ENCODE measurements at regions not wholly inside any gene's neighbourhood (a gene's known extent, or its start where the extent isn't known, plus 50 kb on each side); places are given as distances from the start of the nearest gene placed in this dataset.

- Histone ChIP-seq H3K4me1 (ENCODE audit: control insufficient read depth, insufficient read depth, low read length) (no peaks in the 10 kb centered on the region), H3K9me3 (ENCODE audit: control insufficient read depth, low read length) (peaks cover 17% of the 10 kb centered on the region)
Observed at GRCh38 chr11:79953629-79954028, 512.8 kb upstream of the TENM4 start.

GRCh38 chr11:79950741-79951140 is 509.9 kb upstream of the TENM4 start:
- DNase-seq (ENCODE audit: low read depth) = no peak
- Histone ChIP-seq H3K36me3 (ENCODE audit: control insufficient read depth, insufficient read depth, low read length, severe bottlenecking) (no peaks in the 10 kb centered on the region), H3K27me3 (replicated peaks; ENCODE audit: control insufficient read depth, insufficient read depth, low read length) (peaks cover 4% of the 10 kb centered on the region), H3K4me1 (ENCODE audit: control insufficient read depth, insufficient read depth, low read length) (no peaks in the 10 kb centered on the region), H3K9ac (ENCODE audit: low read length) (no peak overlapping the region), H3K9me3 (ENCODE audit: control insufficient read depth, low read length) (no peaks in the 10 kb centered on the region), H3K4me3 (ENCODE audit: low read length) (no peak overlapping the region)

More at GRCh38 chr11:79953629-79954028, 512.8 kb upstream of the TENM4 start:
- Histone ChIP-seq H3K36me3 (ENCODE audit: control insufficient read depth, insufficient read depth, low read length, severe bottlenecking) (no peaks in the 10 kb centered on the region), H3K9ac (ENCODE audit: low read length) (no peak overlapping the region), H3K4me3 (ENCODE audit: low read length) (no peak overlapping the region), H3K27me3 (replicated peaks; ENCODE audit: control insufficient read depth, insufficient read depth, low read length) (peaks cover 4% of the 10 kb centered on the region)
- DNase-seq (ENCODE audit: low read depth) = no peak

DNA sequence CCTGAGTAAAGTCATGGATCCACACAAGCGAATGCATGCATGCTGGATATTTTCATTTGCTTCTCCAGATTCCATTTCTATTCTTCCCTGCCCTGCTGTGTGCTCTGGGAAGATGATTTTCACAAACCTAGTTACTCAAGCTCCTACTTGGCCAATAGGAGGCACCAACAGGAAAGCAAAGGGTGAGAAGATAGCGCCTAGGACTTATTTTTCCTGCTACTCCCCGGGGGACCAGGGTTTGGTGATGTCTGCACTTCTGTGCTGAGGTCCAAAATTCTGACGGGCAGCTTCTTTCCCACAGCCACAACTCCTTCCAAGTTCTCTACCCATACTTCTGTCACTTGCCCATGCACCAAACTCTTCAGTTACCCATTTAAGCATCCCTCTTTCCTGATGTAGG is 509.3 kb upstream of the TENM4 start:
- H3K9ac ChIP-seq (ENCODE audit: low read length) = no peak overlapping the region
- no peak for DNase-seq (ENCODE audit: low read depth)
- H3K4me1 ChIP-seq (ENCODE audit: control insufficient read depth, insufficient read depth, low read length) = no peaks in the 10 kb centered on the region
- H3K27me3 ChIP-seq (replicated peaks; ENCODE audit: control insufficient read depth, insufficient read depth, low read length) = peaks cover 4% of the 10 kb centered on the region
- no peak overlapping the region for H3K4me3 ChIP-seq (ENCODE audit: low read length)
- H3K9me3 ChIP-seq (ENCODE audit: control insufficient read depth, low read length) = no peaks in the 10 kb centered on the region
- no peaks in the 10 kb centered on the region for H3K36me3 ChIP-seq (ENCODE audit: control insufficient read depth, insufficient read depth, low read length, severe bottlenecking)

- Histone ChIP-seq H3K27me3 (replicated peaks; ENCODE audit: control insufficient read depth, insufficient read depth, low read length) (peaks cover 4% of the 10 kb centered on the region), H3K9me3 (ENCODE audit: control insufficient read depth, low read length) (no peaks in the 10 kb centered on the region), H3K4me3 (ENCODE audit: low read length) (no peak overlapping the region), H3K36me3 (ENCODE audit: control insufficient read depth, insufficient read depth, low read length, severe bottlenecking) (no peaks in the 10 kb centered on the region), H3K9ac (ENCODE audit: low read length) (no peak overlapping the region), H3K4me1 (ENCODE audit: control insufficient read depth, insufficient read depth, low read length) (no peaks in the 10 kb centered on the region)
- no peak for DNase-seq (ENCODE audit: low read depth)
Observed at GRCh38 chr11:79949574-79949973, 508.7 kb upstream of the TENM4 start.

DNA sequence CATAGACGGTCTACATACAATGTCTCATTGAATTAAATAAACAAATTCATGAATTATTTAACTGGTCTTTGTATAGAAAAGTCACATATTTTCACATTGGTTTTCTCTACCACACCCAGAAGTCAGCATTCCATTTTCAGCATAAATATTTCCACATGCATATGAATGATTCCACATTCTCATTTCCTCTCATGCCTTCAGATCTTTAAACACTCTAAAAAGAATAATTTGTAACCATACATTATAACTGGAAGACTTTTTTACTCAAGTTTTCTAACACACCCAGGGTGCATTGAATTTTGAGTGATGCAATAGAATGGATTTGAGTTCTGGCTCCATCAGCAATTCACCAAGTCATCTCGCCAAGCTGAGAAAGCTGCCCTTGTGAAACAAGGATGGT is 501.8 kb upstream of the TENM4 start:
- peak; percentile 44 for DNase-seq (ENCODE audit: low read depth)
- H3K4me3 ChIP-seq (ENCODE audit: low read length) = no peak overlapping the region
- no peak overlapping the region for H3K9ac ChIP-seq (ENCODE audit: low read length)
- H3K27me3 ChIP-seq (replicated peaks; ENCODE audit: control insufficient read depth, insufficient read depth, low read length) = no peaks in the 10 kb centered on the region
- H3K9me3 ChIP-seq (ENCODE audit: control insufficient read depth, low read length) = no peaks in the 10 kb centered on the region
- H3K36me3 ChIP-seq (ENCODE audit: control insufficient read depth, insufficient read depth, low read length, severe bottlenecking) = no peaks in the 10 kb centered on the region
- H3K4me1 ChIP-seq (ENCODE audit: control insufficient read depth, insufficient read depth, low read length) = no peaks in the 10 kb centered on the region

DNA sequence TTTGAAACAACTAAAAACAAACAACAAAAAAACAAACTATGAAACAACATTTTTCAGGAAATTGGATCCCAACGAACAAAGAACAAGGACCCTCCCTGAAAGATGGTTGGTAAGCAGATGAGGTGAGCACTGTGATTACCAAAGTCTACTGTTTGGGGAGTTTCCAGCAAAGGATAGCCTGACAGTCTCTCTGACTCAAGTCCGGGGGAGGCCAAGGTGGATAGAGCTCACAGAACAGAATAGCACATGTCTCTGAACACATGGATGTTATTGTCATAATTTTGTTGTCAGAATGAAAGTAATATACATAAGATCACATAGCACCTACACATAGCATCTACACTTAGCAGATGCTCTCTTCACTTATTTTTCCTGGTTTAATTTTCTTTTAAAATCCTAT is 501.3 kb upstream of the TENM4 start:
- H3K9ac ChIP-seq (ENCODE audit: low read length) = no peak overlapping the region
- H3K9me3 ChIP-seq (ENCODE audit: control insufficient read depth, low read length) = no peaks in the 10 kb centered on the region
- no peaks in the 10 kb centered on the region for H3K4me1 ChIP-seq (ENCODE audit: control insufficient read depth, insufficient read depth, low read length)

DNA sequence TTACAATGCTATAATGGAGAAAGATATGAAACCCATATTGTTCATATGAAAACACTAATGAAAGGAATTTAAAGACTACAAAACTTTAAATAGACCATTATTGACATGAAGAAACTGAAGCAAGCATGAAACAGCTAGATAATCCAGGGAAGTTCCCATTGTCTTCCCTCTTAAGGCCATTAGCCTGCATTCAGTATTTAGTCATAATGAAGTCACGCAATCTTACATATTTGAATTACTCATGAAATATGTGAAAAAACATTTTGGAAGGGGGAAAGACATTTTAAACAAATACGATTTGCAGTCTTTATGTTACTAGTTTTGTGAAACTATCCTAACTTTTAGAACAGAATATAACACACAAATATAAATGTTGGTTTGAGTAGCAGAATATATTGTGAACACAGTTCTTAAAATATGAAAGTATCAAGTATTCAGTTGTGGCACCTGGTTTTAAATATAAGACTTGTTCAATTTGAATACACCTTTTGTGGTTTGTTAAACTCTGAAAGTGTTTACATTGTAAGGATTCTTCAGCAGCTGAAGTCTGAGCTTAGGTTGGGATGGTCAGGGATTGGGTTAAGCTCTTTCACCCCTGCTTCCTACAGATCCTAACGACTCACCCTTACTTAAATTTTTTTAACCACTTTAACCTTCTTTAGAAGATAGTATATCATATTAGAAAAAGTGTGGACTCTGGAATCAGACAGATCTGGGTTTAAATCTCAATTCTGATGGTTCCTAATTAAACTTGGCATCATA is 500.3 kb upstream of the TENM4 start:
- H3K27me3 ChIP-seq (replicated peaks; ENCODE audit: control insufficient read depth, insufficient read depth, low read length) = no peaks in the 10 kb centered on the region
- peak; percentile 71 for DNase-seq (ENCODE audit: low read depth)
- no peaks in the 10 kb centered on the region for H3K9me3 ChIP-seq (ENCODE audit: control insufficient read depth, low read length)
- no peak overlapping the region for H3K4me3 ChIP-seq (ENCODE audit: low read length)
- H3K36me3 ChIP-seq (ENCODE audit: control insufficient read depth, insufficient read depth, low read length, severe bottlenecking) = no peaks in the 10 kb centered on the region
- no peaks in the 10 kb centered on the region for H3K4me1 ChIP-seq (ENCODE audit: control insufficient read depth, insufficient read depth, low read length)
- no peak overlapping the region for H3K9ac ChIP-seq (ENCODE audit: low read length)

More for the DNA sequence above, 501.3 kb upstream of the TENM4 start:
- Histone ChIP-seq H3K36me3 (ENCODE audit: control insufficient read depth, insufficient read depth, low read length, severe bottlenecking) (no peaks in the 10 kb centered on the region), H3K4me3 (ENCODE audit: low read length) (no peak overlapping the region), H3K27me3 (replicated peaks; ENCODE audit: control insufficient read depth, insufficient read depth, low read length) (no peaks in the 10 kb centered on the region)
- DNase-seq (ENCODE audit: low read depth) = peak; percentile 24

GRCh38 chr11:79940165-79940564 is 499.3 kb upstream of the TENM4 start:
- Histone ChIP-seq H3K9ac (ENCODE audit: low read length) (no peak overlapping the region), H3K4me1 (ENCODE audit: control insufficient read depth, insufficient read depth, low read length) (no peaks in the 10 kb centered on the region), H3K9me3 (ENCODE audit: control insufficient read depth, low read length) (no peaks in the 10 kb centered on the region), H3K36me3 (ENCODE audit: control insufficient read depth, insufficient read depth, low read length, severe bottlenecking) (no peaks in the 10 kb centered on the region), H3K27me3 (replicated peaks; ENCODE audit: control insufficient read depth, insufficient read depth, low read length) (no peaks in the 10 kb centered on the region), H3K4me3 (ENCODE audit: low read length) (no peak overlapping the region)
- DNase-seq (ENCODE audit: low read depth) = no peak

DNA sequence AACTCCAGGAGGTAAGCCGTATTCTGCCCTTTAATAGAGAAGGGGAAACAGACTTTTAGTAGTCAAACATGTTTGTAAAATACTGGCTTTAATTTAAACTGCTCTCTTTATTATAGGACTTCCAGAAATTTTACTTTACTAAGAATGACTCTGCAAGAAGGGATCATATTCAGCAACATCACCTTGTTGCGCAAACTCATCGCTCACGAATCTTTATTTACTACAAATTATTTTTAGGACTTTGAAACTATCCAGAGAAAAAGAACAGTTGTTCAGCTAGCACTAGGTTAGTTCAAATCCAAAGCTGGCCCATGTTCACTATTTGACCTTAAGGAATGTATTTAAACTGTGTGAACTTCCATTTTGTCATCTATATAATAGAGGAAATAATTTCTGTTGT is 498.3 kb upstream of the TENM4 start:
- H3K4me1 ChIP-seq (ENCODE audit: control insufficient read depth, insufficient read depth, low read length) = no peaks in the 10 kb centered on the region
- H3K4me3 ChIP-seq (ENCODE audit: low read length) = no peak overlapping the region
- peak; percentile 24 for DNase-seq (ENCODE audit: low read depth)
- H3K9ac ChIP-seq (ENCODE audit: low read length) = no peak overlapping the region
- no peaks in the 10 kb centered on the region for H3K36me3 ChIP-seq (ENCODE audit: control insufficient read depth, insufficient read depth, low read length, severe bottlenecking)
- no peaks in the 10 kb centered on the region for H3K27me3 ChIP-seq (replicated peaks; ENCODE audit: control insufficient read depth, insufficient read depth, low read length)
- H3K9me3 ChIP-seq (ENCODE audit: control insufficient read depth, low read length) = no peaks in the 10 kb centered on the region

DNA sequence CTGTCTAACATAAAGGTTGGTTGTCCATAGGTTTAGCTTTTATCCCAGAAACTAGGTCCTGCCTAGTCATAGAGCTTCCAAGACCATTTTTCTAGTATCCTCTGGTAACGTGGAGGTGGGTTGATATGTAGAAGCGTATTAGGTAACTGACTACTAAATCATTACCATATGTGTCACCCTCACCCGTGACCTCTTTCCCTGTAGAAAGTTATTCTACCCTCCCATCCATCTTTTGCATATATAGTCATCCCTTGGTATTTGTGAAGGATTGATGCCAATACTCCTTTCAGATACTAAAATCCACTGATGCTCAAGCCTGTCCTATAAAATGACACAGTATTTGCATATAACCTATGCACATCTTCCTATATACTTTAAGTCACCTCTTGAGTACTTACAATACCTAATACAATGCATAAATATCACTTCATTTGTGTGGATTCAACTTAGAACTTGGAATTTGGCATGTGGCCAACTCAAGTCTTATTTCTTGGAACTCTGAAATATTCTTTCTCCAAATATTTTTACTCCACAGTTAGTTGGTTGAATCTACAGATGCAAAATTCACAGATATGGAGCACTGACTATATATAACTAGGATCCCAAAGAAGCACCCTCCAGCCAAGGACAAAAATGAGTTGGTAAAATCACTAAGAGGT is 497.0 kb upstream of the TENM4 start:
- Histone ChIP-seq H3K36me3 (ENCODE audit: control insufficient read depth, insufficient read depth, low read length, severe bottlenecking) (no peaks in the 10 kb centered on the region), H3K4me1 (ENCODE audit: control insufficient read depth, insufficient read depth, low read length) (no peaks in the 10 kb centered on the region), H3K4me3 (ENCODE audit: low read length) (no peak overlapping the region), H3K9me3 (ENCODE audit: control insufficient read depth, low read length) (no peaks in the 10 kb centered on the region), H3K9ac (ENCODE audit: low read length) (no peak overlapping the region), H3K27me3 (replicated peaks; ENCODE audit: control insufficient read depth, insufficient read depth, low read length) (no peaks in the 10 kb centered on the region)
- peak; percentile 42 for DNase-seq (ENCODE audit: low read depth)

DNA sequence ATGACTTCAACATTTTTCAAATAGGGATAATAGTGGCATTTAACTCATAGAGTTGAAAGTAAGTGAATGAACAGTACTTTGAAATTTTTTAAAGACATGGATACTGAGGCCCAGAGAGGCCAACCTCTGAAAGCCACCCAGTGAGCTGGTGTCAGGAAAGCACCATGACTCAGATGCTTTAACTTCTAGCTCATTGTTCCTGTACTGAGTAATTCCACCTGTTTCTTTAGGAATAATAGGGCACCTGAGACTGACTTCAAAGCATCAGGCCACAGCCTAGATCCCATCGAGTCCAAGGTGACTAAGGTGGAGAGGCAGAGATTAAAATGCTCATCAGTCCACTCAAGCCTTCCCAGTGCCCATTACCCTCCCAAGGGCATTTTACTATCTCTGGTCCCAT is 491.8 kb upstream of the TENM4 start:
- H3K4me3 ChIP-seq (ENCODE audit: low read length) = no peak overlapping the region
- no peak for DNase-seq (ENCODE audit: low read depth)
- H3K4me1 ChIP-seq (ENCODE audit: control insufficient read depth, insufficient read depth, low read length) = no peaks in the 10 kb centered on the region
- H3K9me3 ChIP-seq (ENCODE audit: control insufficient read depth, low read length) = no peaks in the 10 kb centered on the region
- no peaks in the 10 kb centered on the region for H3K27me3 ChIP-seq (replicated peaks; ENCODE audit: control insufficient read depth, insufficient read depth, low read length)
- H3K36me3 ChIP-seq (ENCODE audit: control insufficient read depth, insufficient read depth, low read length, severe bottlenecking) = no peaks in the 10 kb centered on the region
- H3K9ac ChIP-seq (ENCODE audit: low read length) = no peak overlapping the region

Data from adipocyte (in vitro differentiated cells).